DMS79 treated with DMSO at 0.1 percent for 48 hours (cell line): ENCODE measurements at regions not wholly inside any gene's neighbourhood (a gene's known extent, or its start where the extent isn't known, plus 50 kb on each side); places are given as distances from the start of the nearest gene placed in this dataset.
"Not testable (repeated sequence)": the region's sequence is repeated elsewhere in the genome, so short reads cannot be mapped to it uniquely, and the experiment has no call there.

ENCODE experiments used
- DNase-seq: peaks from one replicate; lab custom pipeline; 2025; lab: John Stamatoyannopoulos, UW

GRCh38 chr16:5298202-5298601 lies 200.6 kb upstream of the EEF2KMT start:
- DNase-seq: no peak

DNA sequence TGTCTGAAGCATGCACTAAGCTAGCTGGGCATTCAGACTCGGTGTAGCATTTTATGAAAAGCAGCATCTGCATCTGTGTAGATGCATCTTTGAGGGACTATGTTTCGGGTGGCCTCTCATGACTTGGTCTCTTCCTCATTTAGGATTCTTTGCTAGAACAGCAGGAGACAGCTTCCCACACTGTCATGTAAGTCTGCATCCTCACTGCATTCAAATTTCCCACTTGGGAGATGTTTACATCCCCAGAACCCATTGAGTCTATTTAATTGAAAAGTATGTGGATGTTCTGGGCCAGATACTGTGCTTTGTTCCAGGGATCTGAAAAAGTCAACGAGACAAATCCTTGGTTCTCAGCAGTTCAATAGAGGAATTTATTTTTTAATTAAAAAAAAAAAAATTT lies 198.6 kb upstream of the EEF2KMT start:
- no peak for DNase-seq

DNA sequence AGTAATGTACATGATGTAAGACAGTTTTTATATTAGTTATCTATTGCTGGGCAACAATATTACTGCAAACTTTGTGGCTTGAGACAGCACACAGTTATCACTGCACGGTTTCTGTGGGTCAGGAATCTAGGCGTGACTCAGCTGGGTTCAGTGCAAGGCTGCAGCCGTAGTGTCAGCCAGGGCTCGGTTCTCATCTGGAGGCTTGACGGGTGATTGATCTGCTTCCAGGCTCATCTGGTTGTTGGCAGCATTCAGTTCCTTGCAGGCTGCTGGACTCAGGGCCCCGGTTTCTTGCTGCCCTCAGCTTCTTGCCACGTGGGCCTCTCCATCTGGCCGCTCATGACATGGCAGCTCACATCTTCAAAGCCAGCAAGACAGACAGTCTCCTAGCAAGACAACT lies 197.7 kb upstream of the EEF2KMT start:
- DNase-seq: not testable (repeated sequence)

DNA sequence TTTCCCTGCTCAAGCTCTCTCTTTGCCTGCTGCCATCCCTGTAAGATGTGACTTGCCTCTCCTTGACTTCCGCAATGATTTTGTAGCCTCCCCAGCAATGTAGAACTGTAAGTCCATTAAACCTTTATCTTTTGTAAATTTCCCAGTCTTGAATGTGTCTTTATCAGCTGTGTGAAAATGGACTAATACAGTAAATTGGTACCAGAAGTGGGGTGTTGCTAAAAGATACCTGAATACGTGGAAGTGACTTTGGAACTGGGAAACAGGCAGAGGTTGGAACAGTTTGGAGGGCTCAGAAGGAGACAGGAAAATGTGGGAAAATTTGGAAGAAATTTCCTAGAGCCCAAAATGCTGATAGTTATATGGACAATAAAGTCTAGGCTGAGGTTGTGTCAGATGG lies 184.6 kb upstream of the EEF2KMT start:
- not testable (repeated sequence) for DNase-seq

DNA sequence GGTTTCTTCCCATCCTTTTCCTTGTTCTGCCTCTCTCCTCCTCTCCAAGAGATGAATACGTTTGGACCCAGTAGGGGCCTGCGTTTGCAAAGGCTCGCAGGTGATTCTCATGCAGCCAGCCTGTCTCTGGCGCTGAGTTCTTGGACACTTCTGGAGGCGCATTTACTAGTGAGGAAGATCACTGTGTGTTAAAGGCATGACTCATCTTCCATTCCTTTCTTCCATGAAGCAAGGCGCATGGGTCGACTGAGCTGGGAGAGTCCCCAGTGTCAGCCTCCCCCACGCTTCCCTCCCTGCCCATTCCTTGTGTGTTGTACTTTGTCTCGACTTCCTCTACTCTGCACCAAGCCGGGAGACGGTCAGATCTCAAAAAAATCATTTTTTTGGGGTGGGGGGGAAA lies 159.9 kb upstream of the EEF2KMT start:
- no peak for DNase-seq

DNA sequence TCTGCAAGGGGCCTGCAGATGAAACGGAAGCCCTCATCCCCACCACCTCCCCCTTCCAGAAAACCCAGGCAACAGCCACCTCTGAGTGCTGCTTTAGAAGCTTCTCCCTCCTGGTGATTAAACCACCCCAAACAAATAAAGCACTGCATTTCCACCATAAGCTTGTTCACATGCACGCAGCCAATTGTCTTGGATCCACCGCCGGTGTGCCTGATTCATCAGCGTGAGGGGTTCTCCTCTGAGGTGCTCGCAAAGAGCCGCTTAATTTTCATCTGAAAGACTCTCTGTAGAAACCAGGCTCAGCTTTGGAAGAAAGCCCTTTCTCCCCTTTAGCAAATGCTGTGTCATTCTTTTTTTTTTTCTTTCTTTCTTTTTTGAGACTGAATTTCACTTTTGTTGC lies 155.2 kb upstream of the EEF2KMT start:
- no peak for DNase-seq

DNA sequence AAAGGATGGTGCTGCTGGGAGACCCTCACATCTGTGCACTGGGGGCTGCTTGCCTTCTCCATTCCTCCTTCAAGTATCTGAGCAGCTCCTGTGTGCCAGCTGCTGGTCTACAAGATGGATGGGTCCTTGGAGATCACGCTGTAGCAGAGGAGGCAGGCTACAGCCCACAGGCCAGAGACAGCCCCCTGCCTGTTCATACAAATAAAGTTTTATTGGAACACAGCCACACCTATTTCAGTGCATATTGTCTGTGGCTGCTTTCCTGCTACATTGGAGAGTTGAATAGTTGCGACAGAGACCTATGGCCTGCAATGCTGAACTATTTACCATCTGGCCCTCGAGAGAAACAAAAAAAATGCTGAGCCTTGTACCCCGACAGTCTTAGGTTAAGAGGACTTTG lies 149.8 kb upstream of the EEF2KMT start:
- not testable (repeated sequence) for DNase-seq

DNA sequence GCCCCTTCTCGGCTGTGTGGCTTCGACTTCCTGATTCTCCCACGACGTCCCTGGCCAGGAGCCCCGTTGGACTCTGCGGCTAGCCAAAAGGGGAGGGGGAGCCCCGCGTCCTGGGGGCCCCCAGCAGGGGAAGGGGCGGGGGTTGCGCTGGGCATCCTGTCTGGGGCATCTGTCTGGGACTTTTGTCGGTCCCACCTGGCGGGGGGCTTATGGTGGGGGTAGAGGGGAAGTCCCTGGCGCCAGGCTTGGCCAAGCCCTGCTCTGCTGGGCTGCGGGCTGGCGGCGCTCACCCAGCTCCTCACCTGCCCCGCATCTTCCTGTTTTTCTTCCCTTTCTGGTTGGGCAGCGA lies 142.7 kb upstream of the EEF2KMT start:
- not testable (repeated sequence) for DNase-seq

- peak; percentile 12 for DNase-seq
These were observed 142.1 kb upstream of the EEF2KMT start for GRCh38 chr16:5239472-5240277.

DNA sequence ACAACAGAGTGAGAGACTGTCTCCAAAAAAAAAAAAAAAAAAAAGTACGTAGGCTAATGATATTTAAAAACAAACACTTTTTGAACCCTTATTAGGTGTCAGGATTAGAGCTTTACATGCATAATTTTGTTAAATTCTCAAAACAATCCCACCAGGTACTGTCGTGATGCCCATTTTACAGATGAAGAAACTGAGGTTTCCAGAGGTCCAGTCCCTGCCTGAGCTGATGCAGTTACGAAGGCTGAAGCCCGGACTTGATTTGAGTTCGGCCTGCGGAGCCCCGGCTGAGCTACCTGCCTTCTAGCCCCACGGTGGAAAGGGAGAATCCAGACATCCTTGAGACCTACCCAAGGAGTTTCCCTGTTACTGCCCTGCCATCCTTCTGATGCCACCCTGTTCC lies 137.5 kb upstream of the EEF2KMT start:
- no peak for DNase-seq

DNA sequence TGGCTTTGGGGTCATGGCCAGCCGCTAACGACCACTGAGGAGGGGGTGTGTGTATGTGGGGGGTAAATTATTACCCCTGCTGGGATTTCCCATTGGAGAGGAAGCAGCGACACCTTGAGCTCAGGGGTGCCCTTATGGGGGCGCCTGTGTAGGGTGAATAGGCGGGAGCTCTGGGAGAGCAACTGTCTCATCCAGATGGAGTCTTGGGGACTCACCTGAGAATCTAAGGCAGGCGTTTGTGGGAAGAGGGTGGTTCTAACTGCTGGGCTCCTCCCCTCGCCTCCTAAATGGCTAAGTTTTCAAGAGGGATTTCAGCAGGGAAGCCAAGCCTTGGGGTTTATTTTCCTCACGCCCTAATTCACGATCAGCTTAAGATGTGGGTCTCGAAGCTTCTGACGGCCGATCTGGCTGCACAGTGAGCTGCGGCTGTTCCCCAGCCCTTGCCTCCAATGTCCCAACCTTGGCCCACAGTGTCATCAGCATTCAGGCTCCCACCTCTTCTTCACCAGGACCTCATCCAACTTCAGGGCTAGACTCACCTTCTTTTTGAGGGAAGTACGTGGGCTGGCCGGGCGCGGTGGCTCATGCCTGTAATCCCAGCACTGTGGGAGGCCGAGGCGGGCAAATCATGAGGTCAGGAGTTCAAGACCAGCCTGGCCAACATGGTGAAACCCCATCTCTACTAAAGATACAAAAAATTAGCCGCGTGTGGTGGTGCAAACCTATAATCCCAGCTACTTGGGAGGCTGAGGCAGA lies 136.9 kb upstream of the EEF2KMT start:
- no peak for DNase-seq

- no peak for DNase-seq
These were observed 133.7 kb upstream of the EEF2KMT start for GRCh38 chr16:5231246-5231759.

DNA sequence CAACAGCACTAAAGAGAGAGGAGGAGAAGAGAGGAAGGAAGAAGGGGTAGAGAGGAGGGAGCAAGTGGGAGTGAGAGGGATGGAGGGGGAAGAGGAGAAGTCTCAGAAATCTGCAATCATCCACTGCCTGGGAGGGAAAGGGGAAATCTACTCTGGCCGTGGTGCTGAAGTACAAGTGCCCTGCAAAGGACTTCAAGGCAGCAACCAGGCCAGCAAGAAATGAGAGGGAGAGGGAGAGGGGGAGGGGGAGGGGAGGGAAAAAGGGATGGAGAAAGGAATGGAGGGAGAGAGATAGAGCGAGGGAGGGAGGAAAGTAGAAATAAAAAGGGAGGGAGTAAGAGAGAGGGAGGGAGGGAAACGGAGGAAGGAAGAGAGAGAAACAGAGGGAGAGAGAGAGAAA lies 130.8 kb upstream of the EEF2KMT start:
- DNase-seq: no peak

DNA sequence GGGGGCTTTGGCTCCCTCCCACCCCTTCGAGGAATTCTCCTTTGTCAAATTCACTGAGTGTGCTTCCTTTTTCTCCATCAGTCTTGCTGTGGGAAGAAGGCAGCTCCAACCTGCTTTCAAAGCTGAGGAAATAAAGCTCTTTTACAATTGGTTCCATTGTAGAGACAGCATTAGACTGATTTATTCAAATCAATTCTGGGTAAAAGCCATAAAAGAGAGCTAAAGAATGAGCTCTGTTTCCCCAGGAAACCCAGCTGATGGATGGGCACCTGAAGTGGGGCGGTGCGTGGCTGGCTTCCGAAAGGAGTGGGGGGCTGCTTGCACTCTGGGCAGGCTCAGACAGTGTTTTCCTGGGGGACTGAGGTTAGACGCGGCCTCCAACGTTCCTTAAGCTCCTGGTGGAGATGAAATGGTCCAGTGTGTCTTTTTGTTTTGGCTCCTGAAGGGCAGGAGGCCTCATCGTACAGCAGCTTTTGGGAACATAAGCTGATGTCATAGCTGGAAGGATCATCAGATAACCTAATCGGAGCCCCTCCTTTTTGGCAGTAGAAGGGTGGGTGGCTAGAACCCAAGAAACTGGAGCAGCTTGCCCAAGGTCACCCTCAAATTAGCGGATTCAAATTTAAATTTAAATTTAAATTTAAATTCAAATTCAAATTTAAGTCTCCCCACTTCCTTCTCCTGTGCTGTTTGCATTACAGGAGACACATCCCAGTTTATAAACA lies 128.5 kb upstream of the EEF2KMT start:
- DNase-seq: peak; percentile 5

DNA sequence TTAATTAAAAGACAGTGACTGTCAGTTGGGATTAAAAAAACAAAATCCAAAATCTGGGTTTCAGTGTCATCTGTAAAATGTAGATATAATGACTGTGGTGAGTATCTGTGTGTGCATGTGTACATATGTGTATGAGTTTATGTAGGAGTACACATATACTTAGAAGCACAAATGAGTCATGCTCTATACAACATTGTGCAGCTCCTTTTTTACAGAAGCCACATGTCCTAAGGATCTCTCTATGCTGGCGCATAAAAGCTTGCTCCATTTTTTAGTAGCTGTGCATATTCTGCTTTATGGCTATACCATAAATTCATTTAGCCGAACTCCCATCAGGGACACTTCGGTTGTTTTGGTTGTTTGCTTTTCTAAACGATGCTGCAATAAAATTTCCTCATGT lies 125.2 kb upstream of the EEF2KMT start:
- no peak for DNase-seq

- not testable (repeated sequence) for DNase-seq
These were observed 124.2 kb upstream of the EEF2KMT start for GRCh38 chr16:5221831-5222230.

DNA sequence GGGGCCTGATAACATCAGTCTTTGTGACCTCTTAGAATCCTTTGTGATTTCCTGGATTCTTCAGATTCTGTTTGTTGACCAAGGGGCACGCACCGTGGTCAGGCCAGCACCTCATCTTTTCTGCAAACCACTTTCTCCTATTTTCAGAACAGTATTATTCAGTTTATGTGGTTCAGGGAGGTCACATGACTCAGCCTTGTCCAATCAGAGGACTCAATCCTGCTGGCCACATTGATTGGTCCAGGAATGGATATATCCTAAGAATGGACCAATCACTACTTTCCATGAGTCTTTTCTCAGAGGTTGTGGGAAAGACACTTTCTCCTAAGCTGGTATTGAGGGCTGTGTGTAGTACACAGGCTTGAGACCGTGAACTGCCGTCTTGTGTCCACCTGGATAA lies 123.1 kb upstream of the EEF2KMT start:
- no peak for DNase-seq

GRCh38 chr16:5216441-5217080 lies 119.0 kb upstream of the EEF2KMT start:
- DNase-seq: no peak

DNA sequence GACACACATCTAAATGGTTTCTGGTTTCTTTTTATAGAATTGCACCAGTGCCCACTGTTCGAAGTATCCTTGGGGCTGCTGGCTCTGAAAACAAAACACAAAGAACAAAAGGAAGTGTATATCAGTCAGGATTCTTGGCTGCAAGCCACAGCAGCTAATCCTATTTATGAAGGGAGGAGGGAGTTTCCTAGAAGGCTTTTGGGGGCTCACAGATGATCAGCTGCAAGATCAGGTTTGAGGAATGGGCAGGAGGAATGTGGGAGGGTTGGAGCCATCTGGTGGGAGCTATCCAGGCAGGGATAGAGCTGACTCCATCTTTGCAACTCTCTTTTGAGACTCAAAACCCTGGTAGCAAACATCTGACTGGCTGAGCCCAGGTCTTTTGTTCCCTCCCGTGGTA lies 118.3 kb upstream of the EEF2KMT start:
- peak; percentile 78 for DNase-seq

GRCh38 chr16:5214466-5214865 lies 116.9 kb upstream of the EEF2KMT start:
- no peak for DNase-seq

- peak; percentile 19 for DNase-seq
These were observed 114.9 kb upstream of the EEF2KMT start for GRCh38 chr16:5212501-5212900.

DNA sequence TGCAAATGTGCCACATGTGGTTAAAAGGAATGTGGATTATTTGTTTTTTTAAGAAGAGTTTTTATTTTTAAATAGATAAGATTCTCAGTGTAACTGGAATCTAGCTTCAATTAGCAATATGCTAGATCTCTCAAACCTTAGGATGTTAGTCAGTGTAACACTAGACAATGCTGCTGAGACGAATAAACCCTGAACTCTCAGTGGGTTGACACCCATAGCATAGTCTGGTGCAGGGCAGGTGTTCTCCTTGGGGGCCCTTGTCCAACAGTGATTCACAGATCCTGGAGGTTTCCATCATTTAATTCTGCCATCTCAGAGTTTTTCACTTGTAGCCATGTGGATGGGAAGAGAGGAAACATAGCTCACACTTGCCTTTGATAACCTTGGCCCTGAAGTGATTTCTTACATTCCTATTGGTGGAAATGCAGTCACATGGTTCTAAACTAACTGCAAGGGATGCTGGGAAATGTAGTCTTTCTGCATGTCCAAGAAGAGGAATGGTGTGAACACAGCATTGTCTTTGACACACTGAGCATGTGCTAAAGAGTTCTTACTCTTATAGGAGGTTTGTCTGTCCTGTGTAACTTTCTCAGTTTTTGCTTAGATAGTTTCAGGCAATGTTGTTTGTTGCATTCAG lies 110.4 kb upstream of the EEF2KMT start:
- not testable (repeated sequence) for DNase-seq
